Adrenal gland (tissue), 5 donors: ENCODE measurements at regions not wholly inside any gene's neighbourhood (a gene's known extent, or its start where the extent isn't known, plus 50 kb on each side); places are given as distances from the start of the nearest gene placed in this dataset.

ENCODE experiments used
- CTCF ChIP-seq, 6 experiments: fragments of 450-650 bp in 4 of 6; fragments of 200-600 bp in 2 of 6; sonication (generic) in 1 of 6; IDR thresholded peaks; 1 replicate in 5 of 6; 2 replicates in 1 of 6; pipeline versions ENCODE4 v1.5.1 to v1.8.0; 2016 to 2021; ENCODE audit warnings: antibody characterized with exemption in 6 of 6, mild to moderate bottlenecking in 2 of 6, moderate library complexity in 1 of 6
- POLR2A ChIP-seq, 2 donors: fragments of 450-650 bp; IDR thresholded peaks; one replicate each; pipeline ENCODE4 v1.6.1; 2017; ENCODE audit warnings: antibody characterized with exemption in 2 of 2, mild to moderate bottlenecking in 2 of 2, moderate library complexity in 1 of 2
- donor health status: DM: no; HTN: no; CAD: no.

- TF ChIP-seq POLR2A (IDR thresholded peaks at IDR 0.05) (no peak), CTCF (IDR thresholded peaks at IDR 0.05) (no peak)
These were observed 109.6 kb downstream of the GPR37 start for GRCh38 chr7:124655990-124656389.
